ENCODE measurements at regions not wholly inside any gene's neighbourhood (a gene's known extent, or its start where the extent isn't known, plus 50 kb on each side); places are given as distances from the start of the nearest gene placed in this dataset.

DNA sequence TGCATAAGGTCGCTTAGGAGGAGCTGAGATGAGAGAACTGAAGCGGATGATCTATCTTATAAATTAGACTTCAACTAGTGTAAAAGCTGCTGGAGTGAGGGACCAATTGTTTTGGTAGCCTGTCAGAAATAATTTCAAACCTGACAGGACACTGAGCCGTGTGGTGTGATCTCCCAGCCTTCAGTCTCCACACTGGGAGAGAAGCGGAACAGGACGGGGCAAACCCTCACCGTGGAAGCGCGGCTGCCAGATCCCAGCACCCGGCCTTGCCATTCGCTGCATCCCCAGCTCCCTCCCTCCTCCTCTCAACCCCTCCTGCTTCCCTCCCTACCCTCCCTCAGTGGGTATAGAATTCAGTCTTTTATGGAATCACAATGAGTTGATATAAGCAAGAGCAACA is 900.1 kb upstream of the SLC35B3 start:
- Mint-ChIP-seq H3K9me3 (peaks cover 1% of the 10 kb centered on the region), H3K36me3 (ENCODE audit: low read depth) (no peaks in the 10 kb centered on the region), H3K4me1 (peaks cover 24% of the 10 kb centered on the region), H3K27ac (no peak overlapping the region), H3K4me3 (no peak overlapping the region), H3K27me3 (ENCODE audit: insufficient read depth) (no peaks in the 10 kb centered on the region)
- no peaks in the 10 kb centered on the region for H3K27me3 ChIP-seq (ENCODE audit: control insufficient read depth, insufficient read depth, low read length, poor library complexity, severe bottlenecking)
- DNase-seq, result no peak
- H3K4me3 ChIP-seq (ENCODE audit: low read length), result no peak overlapping the region
- 70 to 95% methylated on average over 1 to 10 of the region's 10 CpGs for WGBS, 2 experiments (ENCODE audit: insufficient coverage in 1 of 2, insufficient read length in 1 of 2)
- no peak for TF ChIP-seq CTCF (conservative IDR thresholded peaks at IDR 0.05)
- H3K36me3 ChIP-seq (ENCODE audit: control insufficient read depth, insufficient read depth, low read length), result no peaks in the 10 kb centered on the region
- H3K9ac ChIP-seq (ENCODE audit: extremely low read depth, low read length, poor library complexity, severe bottlenecking), result no peak overlapping the region
- no peak overlapping the region for H3K27ac ChIP-seq (ENCODE audit: low read depth, low read length)
- peaks cover 5% of the 10 kb centered on the region for H3K4me1 ChIP-seq (ENCODE audit: control insufficient read depth, insufficient read depth, low read length)
- no peaks in the 10 kb centered on the region for H3K9me3 ChIP-seq (ENCODE audit: control insufficient read depth, low read length)

GRCh38 chr6:9334979-9335378 is 899.6 kb upstream of the SLC35B3 start:
- peaks cover 24% of the 10 kb centered on the region for H3K4me1 Mint-ChIP-seq
- no peak for DNase-seq
- no peak overlapping the region for H3K9ac ChIP-seq (ENCODE audit: extremely low read depth, low read length, poor library complexity, severe bottlenecking)
- no peak overlapping the region for H3K4me3 Mint-ChIP-seq
- H3K36me3 ChIP-seq (ENCODE audit: control insufficient read depth, insufficient read depth, low read length), result no peaks in the 10 kb centered on the region
- H3K4me1 ChIP-seq (ENCODE audit: control insufficient read depth, insufficient read depth, low read length), result peaks cover 5% of the 10 kb centered on the region
- H3K27ac Mint-ChIP-seq, result no peak overlapping the region
- no peaks in the 10 kb centered on the region for H3K9me3 ChIP-seq (ENCODE audit: control insufficient read depth, low read length)
- TF ChIP-seq CTCF (conservative IDR thresholded peaks at IDR 0.05), result no peak
- no peak overlapping the region for H3K4me3 ChIP-seq (ENCODE audit: low read length)
- no peak overlapping the region for H3K27ac ChIP-seq (ENCODE audit: low read depth, low read length)
- H3K36me3 Mint-ChIP-seq (ENCODE audit: low read depth), result no peaks in the 10 kb centered on the region
- H3K9me3 Mint-ChIP-seq, result peaks cover 1% of the 10 kb centered on the region
- WGBS, 2 experiments (ENCODE audit: insufficient coverage in 1 of 2, insufficient read length in 1 of 2), result 88% methylated on average over 3 of the region's 3 CpGs; no CpG with 5 or more reads in 1 of the 2 experiments
- no peaks in the 10 kb centered on the region for H3K27me3 ChIP-seq (ENCODE audit: control insufficient read depth, insufficient read depth, low read length, poor library complexity, severe bottlenecking)
- no peaks in the 10 kb centered on the region for H3K27me3 Mint-ChIP-seq (ENCODE audit: insufficient read depth)

DNA sequence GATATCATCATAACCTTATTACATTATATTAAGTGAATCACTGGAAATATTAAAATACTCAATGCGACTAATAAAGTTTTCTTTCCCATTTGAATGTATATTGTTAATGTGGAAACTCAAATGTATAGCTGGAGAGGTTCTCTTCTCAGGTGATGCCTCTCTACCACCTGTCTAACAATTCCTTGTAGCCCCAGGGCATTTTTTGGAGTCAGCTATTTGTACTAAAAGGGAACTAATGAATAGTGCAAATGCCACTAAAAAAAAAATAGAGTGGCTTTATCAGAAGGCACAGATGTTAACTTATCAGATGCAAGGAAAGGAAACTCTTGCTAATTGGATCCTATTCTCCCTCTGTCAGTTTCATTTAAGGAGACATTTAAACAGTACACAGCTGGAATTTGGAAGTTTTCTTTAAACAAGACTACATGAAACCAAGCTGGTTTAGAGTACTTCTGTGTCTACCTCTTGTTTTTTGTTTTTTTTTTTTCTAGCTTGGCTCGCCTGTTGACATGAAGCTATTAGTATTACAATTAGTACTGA is 897.0 kb upstream of the SLC35B3 start:
- Mint-ChIP-seq H3K36me3 (ENCODE audit: low read depth) (no peaks in the 10 kb centered on the region), H3K4me3 (no peak overlapping the region), H3K4me1 (peaks cover 24% of the 10 kb centered on the region), H3K27ac (no peak overlapping the region), H3K27me3 (ENCODE audit: insufficient read depth) (no peaks in the 10 kb centered on the region), H3K9me3 (peaks cover 7% of the 10 kb centered on the region)
- H3K36me3 ChIP-seq (ENCODE audit: control insufficient read depth, insufficient read depth, low read length), result no peaks in the 10 kb centered on the region
- DNase-seq, result no peak
- H3K4me1 ChIP-seq (ENCODE audit: control insufficient read depth, insufficient read depth, low read length), result peaks cover 5% of the 10 kb centered on the region
- no peaks in the 10 kb centered on the region for H3K27me3 ChIP-seq (ENCODE audit: control insufficient read depth, insufficient read depth, low read length, poor library complexity, severe bottlenecking)
- H3K9ac ChIP-seq (ENCODE audit: extremely low read depth, low read length, poor library complexity, severe bottlenecking), result no peak overlapping the region
- H3K27ac ChIP-seq (ENCODE audit: low read depth, low read length), result no peak overlapping the region
- 78% methylated on average over 1 of the region's 2 CpGs; no CpG with 5 or more reads in 1 of the 2 experiments for WGBS, 2 experiments (ENCODE audit: insufficient coverage in 1 of 2, insufficient read length in 1 of 2)
- H3K9me3 ChIP-seq (ENCODE audit: control insufficient read depth, low read length), result no peaks in the 10 kb centered on the region
- no peak overlapping the region for H3K4me3 ChIP-seq (ENCODE audit: low read length)
- no peak for TF ChIP-seq CTCF (conservative IDR thresholded peaks at IDR 0.05)

Measured in endodermal cell (in vitro differentiated cells).